ENCODE measurements at regions not wholly inside any gene's neighbourhood (a gene's known extent, or its start where the extent isn't known, plus 50 kb on each side); places are given as distances from the start of the nearest gene placed in this dataset.

- no peak overlapping the region for H2AFZ ChIP-seq (ENCODE audit: low read length)
- no peaks in the 10 kb centered on the region for H3K9me2 ChIP-seq (ENCODE audit: low read depth, low read length)
- no peaks in the 10 kb centered on the region for H3F3A ChIP-seq (ENCODE audit: insufficient read depth, low read length)
- no peaks in the 10 kb centered on the region for H3K4me1 ChIP-seq (ENCODE audit: insufficient read depth, low read length, severe bottlenecking)
- H3K27ac ChIP-seq (ENCODE audit: low read depth, low read length, poor library complexity, severe bottlenecking), result no peak overlapping the region
- no peak overlapping the region for H3K4me2 ChIP-seq (ENCODE audit: low read length)
- no peak overlapping the region for H3K9ac ChIP-seq (ENCODE audit: low read length)
- no peaks in the 10 kb centered on the region for H3K27me3 ChIP-seq (ENCODE audit: insufficient read depth, low read length)
- TF ChIP-seq EZH2 (IDR thresholded peaks at IDR 0.05; ENCODE audit: borderline replicate concordance, low read length) (no peak), CTCF (IDR thresholded peaks at IDR 0.05; ENCODE audit: low read length) (no peak)
- H3K4me3 ChIP-seq (ENCODE audit: low read depth, low read length, poor library complexity, severe bottlenecking), result no peak overlapping the region
- no peaks in the 10 kb centered on the region for H3K79me2 ChIP-seq (ENCODE audit: insufficient read depth, low read length)
- no peaks in the 10 kb centered on the region for H4K20me1 ChIP-seq (ENCODE audit: insufficient read depth, low read length)
- H3K9me3 ChIP-seq (ENCODE audit: low read length), result no peaks in the 10 kb centered on the region
- no peaks in the 10 kb centered on the region for H3K36me3 ChIP-seq (ENCODE audit: insufficient read depth, low read length)
These were observed 112.7 kb upstream of the JCAD start for GRCh38 chr10:30172091-30172490.

GRCh38 chr10:30171601-30172000, 112.2 kb upstream of the JCAD start:
- Histone ChIP-seq H3F3A (ENCODE audit: insufficient read depth, low read length) (no peaks in the 10 kb centered on the region), H4K20me1 (ENCODE audit: insufficient read depth, low read length) (no peaks in the 10 kb centered on the region), H3K79me2 (ENCODE audit: insufficient read depth, low read length) (no peaks in the 10 kb centered on the region), H3K9me2 (ENCODE audit: low read depth, low read length) (no peaks in the 10 kb centered on the region), H2AFZ (ENCODE audit: low read length) (no peak overlapping the region), H3K4me3 (ENCODE audit: low read depth, low read length, poor library complexity, severe bottlenecking) (no peak overlapping the region), H3K9me3 (ENCODE audit: low read length) (no peaks in the 10 kb centered on the region), H3K9ac (ENCODE audit: low read length) (no peak overlapping the region), H3K27me3 (ENCODE audit: insufficient read depth, low read length) (no peaks in the 10 kb centered on the region), H3K4me2 (ENCODE audit: low read length) (no peak overlapping the region), H3K27ac (ENCODE audit: low read depth, low read length, poor library complexity, severe bottlenecking) (no peak overlapping the region), H3K36me3 (ENCODE audit: insufficient read depth, low read length) (no peaks in the 10 kb centered on the region), H3K4me1 (ENCODE audit: insufficient read depth, low read length, severe bottlenecking) (no peaks in the 10 kb centered on the region)
- TF ChIP-seq EZH2 (IDR thresholded peaks at IDR 0.05; ENCODE audit: borderline replicate concordance, low read length) (no peak), CTCF (IDR thresholded peaks at IDR 0.05; ENCODE audit: low read length) (no peak)

GRCh38 chr10:30170814-30171213, 111.4 kb upstream of the JCAD start:
- Histone ChIP-seq H3K4me3 (ENCODE audit: low read depth, low read length, poor library complexity, severe bottlenecking) (no peak overlapping the region), H3K9me2 (ENCODE audit: low read depth, low read length) (no peaks in the 10 kb centered on the region), H3K9ac (ENCODE audit: low read length) (no peak overlapping the region), H3F3A (ENCODE audit: insufficient read depth, low read length) (no peaks in the 10 kb centered on the region), H3K79me2 (ENCODE audit: insufficient read depth, low read length) (no peaks in the 10 kb centered on the region), H3K36me3 (ENCODE audit: insufficient read depth, low read length) (no peaks in the 10 kb centered on the region), H3K4me2 (ENCODE audit: low read length) (no peak overlapping the region), H3K9me3 (ENCODE audit: low read length) (no peaks in the 10 kb centered on the region), H3K27ac (ENCODE audit: low read depth, low read length, poor library complexity, severe bottlenecking) (no peak overlapping the region), H4K20me1 (ENCODE audit: insufficient read depth, low read length) (no peaks in the 10 kb centered on the region), H3K4me1 (ENCODE audit: insufficient read depth, low read length, severe bottlenecking) (no peaks in the 10 kb centered on the region), H3K27me3 (ENCODE audit: insufficient read depth, low read length) (no peaks in the 10 kb centered on the region), H2AFZ (ENCODE audit: low read length) (no peak overlapping the region)
- no peak for TF ChIP-seq CTCF (IDR thresholded peaks at IDR 0.05; ENCODE audit: low read length)
- TF ChIP-seq EZH2 (IDR thresholded peaks at IDR 0.05; ENCODE audit: borderline replicate concordance, low read length), result no peak
